Right forelimb (tissue), 1 donor: ENCODE measurements at regions not wholly inside any gene's neighbourhood (a gene's known extent, or its start where the extent isn't known, plus 50 kb on each side); places are given as distances from the start of the nearest gene placed in this dataset.
A peak's percentile ranks its signal among the peaks of the same experiment; 100 is the strongest.
"Not testable (repeated sequence)": the region's sequence is repeated elsewhere in the genome, so short reads cannot be mapped to it uniquely, and the experiment has no call there.

ENCODE experiments used
- DNase-seq: peaks from one replicate; pipeline ENCODE4 v3.0.0-alpha.2; 2018

GRCh38 chr2:217008794-217009193, 148.9 kb upstream of the TNP1 start:
- peak; percentile 60 for DNase-seq

DNA sequence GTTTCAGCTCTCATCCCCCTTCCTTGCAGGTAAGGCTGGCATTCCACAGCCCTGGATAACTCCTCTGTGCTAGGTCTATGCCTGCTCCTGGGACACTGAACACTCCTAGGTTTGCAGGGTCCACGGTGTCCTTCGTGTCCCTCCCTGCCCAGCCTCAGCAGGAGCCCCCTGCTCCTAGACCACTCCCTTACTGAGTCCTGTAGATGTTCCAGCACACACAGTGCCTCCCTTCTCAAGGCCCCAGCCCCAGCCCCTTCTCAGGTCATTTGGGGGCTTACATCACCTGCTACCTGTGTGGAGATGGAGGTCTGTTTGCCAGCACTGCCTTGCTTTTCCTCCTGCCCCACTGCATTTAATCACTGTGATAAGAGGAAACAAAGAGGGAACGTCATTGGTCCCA, 146.4 kb upstream of the TNP1 start:
- no peak for DNase-seq

DNA sequence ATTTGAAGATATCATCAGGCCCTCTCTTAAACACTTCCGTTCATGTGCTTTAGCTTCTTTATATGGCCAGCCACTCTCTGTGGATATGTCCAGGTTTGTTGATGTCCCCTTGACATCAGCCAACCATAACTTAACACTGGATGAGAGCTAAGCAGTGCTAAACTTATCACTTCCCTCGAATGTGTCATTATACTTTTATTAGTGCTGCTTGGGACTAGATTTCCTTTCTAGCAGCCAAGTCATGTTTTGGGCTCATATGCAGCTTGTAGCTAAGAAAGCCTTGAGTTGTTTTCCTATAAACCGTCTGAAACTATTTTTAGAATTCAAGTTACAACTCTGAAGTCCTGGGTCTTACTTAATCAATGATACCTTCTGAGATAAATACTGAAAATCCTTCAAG, 144.8 kb upstream of the TNP1 start:
- no peak for DNase-seq

DNA sequence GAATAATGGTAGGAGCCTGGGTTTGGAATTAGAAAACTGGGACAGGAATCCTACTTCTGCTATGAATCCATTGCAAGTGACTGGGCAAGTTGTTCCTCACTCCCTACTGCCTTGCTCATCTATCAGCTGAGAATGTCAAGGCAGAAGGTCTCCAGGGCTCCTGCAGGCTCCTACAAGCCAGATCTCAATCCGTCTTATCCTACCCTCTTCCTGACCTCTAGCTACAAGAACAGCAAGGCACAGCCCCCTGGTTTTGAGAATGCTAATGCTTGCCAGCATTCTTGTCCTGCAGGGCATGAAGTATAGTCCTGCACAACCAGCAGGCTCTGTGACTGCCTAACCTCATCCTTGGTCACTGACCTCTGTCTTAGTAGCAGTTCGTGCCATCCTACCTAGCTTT, 141.9 kb upstream of the TNP1 start:
- DNase-seq = no peak

DNA sequence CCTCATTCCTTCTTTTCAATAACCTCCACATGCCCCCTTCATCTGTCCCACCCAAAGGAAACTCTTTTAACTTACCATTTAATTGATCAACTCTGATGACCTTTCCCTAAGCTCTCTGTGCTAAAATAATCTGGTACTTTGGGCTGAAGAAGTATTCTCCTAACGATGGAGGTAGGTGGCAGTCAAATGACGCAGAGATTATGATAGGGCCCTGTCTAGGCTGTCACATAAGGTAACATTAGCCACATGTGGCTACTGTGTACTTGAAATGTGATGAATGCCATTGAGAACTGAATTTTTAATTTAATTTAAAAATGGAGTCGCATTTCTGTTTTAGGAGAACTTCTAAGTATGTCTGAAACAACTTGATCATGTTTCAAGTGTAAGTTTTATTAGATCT, 140.5 kb upstream of the TNP1 start:
- no peak for DNase-seq

- DNase-seq = no peak
Observed at GRCh38 chr2:216996279-216996845, 136.5 kb upstream of the TNP1 start.

DNA sequence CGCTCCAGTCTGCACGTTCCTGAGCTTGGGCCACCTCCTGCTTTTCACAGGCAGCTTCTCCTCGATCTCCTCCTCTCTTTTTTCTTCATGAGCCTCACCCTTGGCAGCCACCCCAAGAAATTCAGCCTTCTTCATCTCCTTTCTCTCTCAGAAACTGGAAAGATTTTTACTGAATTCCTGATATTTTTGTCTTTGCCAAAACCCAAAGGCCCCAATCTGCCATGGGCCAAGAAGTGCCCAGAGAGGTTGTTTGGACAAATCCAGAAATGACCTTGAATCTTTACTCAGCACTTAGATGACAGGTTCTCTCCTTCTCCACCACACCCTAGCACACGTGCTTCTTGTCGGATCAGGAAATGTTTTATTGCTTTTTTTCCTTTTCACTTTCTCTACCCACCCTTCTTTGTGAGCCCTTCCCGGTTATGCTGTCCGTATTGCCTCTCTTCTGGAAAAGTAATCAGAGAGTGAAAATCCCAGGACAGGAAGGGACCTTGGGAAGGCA, 134.5 kb upstream of the TNP1 start:
- peak; percentile 52 for DNase-seq

- no peak for DNase-seq
Observed at GRCh38 chr2:216992056-216992675, 132.3 kb upstream of the TNP1 start.

GRCh38 chr2:216991563-216991962, 131.7 kb upstream of the TNP1 start:
- peak; percentile 51 for DNase-seq

DNA sequence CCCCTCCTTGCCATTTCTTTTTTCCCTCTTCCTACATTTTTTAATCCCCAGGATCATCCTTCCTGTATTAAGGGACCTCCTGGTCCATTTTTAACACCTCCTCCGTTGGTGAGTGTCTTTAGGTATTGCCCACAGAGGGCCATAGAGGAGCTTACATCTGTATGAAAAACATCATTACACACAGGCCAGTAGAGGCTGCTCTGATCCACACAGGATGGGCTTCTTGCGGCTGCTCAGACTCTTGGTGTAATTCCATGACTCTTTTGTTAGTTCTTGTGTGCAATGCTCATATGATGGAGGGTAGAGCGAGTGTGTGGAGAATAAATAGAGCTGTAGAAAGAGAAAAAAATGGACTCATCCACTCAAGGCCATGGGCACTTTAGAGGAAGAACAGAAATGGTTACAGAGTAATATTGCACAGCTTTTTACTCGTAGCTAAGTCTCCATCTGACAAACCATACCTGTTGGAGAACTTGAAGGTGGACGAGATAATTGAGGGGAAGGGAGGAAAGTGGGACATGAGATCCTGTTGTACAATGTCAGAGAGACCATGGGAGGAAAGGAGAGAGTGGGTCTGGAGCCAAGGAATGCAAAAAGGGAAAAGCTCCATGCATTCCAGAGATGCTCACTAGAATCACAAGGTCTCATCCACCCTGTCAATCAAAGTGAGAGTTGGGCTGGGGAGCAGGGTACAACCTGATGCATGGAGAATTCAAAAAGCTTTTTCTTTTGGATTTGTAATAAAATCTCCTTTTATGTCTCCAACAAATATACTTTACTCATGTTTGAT, 129.7 kb upstream of the TNP1 start:
- DNase-seq = no peak

- DNase-seq = peak; percentile 57
Observed at GRCh38 chr2:216987252-216987821, 127.5 kb upstream of the TNP1 start.

DNA sequence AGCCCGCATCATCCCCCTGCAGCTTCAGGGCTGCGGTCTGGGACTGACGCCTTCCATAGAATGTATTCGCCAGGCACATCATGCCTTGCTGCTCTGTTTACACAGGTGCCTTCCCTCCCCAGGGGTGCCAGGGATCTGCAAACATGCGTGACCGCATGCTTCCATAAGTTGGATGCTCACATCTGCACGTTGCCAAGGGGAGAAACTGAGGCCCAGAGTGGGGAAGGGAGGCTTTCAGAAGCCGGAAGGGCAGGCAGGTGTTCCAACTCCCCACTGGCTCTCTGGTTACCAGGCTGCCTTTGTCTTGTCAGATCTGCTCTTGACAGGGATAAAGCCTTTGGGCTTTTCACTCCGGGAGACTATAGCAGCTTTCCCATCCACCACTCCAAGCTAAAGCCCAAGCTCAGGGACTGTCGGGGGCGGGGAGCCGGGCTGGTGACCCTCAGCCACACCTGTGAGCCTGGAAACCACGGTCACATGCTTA, 125.8 kb upstream of the TNP1 start:
- no peak for DNase-seq

- no peak for DNase-seq
Observed at GRCh38 chr2:216984937-216985336, 125.1 kb upstream of the TNP1 start.

DNA sequence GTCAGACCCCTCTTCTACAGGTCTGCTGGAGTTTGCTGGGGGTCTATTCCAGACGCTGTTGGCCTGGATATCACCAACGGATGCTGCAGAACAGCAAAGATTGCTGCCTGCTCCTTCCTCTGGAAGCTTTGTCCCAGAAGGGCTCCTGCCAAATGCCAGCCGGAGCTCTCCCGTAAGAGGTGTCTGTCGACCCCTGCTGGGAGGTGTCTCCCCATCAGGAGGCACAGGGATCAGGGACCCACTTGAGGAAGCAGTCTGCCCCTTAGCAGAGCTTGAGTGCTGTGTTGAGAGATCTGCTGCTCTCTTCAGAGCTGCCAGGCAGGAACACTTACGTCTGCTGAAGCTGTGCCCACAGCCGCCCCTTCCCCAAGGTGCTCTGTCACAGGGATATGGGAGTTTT, 122.1 kb upstream of the TNP1 start:
- not testable (repeated sequence) for DNase-seq

- not testable (repeated sequence) for DNase-seq
Observed at GRCh38 chr2:216980510-216980909, 120.6 kb upstream of the TNP1 start.

DNA sequence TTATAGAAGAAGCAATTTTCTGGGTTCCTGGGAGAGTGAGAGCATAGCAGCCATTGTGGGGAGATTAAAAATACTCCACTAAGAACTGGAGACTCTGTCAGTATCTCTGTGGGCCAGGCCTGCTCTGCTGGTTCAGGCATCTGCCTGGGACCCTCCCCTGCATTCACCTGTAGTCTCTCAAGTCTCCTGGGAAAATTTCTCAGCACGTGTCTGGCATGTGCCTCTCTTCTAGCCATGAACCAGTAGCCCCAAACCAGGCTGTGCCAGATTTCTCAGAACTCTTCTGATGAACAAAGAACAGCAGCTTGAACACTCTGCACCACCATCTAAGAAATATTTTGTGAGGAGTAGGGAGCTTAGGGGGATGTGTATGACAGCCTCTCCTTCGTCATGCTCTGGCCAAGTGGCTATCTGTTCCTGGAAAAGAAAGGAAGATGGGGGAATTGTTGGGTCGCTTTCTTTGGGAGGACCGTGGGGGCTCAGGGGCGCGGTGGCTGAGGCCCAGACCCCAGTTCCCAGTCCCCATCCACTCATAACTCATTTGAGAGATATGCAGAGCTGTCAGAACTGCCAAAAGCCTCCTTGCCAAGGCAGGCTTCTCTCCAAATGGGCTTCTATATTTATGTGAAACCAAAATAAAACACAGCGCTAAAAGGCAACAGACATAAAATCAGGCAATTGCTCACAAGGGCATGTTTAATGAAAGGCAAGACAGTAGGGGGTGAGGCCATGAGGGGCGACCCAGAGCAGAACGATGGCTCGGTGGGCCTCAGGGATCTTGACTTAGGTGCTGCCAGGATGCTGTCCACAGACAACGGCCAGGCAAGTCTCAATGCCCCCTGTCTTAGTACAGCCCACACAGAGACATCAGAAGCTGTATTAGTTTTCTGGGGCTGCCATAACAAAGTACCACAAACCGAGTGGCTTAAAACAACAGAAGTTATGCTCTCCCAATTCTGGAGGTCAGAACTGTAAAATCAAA, 114.7 kb upstream of the TNP1 start:
- DNase-seq = no peak

DNA sequence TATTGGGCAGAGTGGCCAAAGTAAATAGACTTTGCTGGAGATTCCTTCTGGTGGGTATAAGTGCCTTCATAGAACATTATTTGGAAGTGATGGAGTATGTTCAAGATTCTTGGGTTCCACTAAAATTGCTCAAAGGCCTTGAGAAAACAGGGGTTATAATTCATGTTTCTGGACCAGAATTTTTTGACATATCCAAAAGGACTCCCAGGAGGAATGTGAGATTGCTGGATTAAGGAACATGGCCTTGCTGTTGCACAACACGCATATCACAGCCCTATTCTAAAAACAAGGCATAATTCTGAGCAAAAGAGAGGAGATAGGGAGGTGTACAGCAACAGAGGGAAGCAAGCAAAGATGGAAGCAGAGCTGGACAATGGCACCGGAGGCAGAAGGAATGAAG, 111.7 kb upstream of the TNP1 start:
- no peak for DNase-seq

GRCh38 chr2:216970359-216970915, 110.6 kb upstream of the TNP1 start:
- no peak for DNase-seq

DNA sequence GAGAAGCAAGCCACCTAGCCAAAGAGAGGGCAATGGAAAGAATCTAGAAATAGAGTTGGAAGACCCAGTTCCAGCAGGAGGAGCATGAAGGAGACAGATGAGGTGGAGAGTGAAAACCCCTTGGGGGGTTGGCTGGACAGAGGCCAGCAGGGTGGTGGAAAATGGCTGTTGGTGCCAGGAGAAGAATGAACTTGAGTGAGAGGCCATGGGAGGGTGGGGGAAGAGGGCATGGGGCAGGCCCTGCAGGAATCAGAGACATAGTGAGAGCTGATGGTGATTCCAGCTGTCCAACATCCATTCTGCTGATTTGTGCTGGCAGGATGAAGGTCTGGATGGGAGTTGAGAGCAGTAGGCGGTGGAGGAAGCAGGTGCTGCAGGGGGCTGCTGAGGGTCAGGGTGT, 108.0 kb upstream of the TNP1 start:
- DNase-seq = no peak

- no peak for DNase-seq
Observed at GRCh38 chr2:216960671-216961268, 100.9 kb upstream of the TNP1 start.

DNA sequence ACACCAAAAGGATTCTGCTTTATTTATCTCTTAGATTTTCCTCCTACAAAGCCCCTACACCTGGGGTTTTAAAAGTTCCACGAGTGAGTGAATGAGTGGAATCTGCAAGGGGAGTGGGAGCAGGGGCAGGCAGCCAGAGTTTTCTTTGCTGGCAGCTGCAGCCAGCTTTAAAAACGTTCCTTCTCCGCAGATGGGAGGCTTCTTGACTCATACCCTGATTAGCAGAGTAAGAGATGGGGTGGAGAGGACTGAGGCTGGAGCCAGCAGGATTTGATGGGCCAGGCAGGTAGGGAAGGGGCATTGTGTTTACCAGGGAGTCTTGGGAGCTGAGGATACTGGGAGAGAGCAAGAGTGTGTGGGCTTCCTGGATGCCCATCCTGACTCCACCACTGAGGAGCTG, 99.6 kb upstream of the TNP1 start:
- DNase-seq = no peak
